H9 (cell line): ENCODE measurements at regions not wholly inside any gene's neighbourhood (a gene's known extent, or its start where the extent isn't known, plus 50 kb on each side); places are given as distances from the start of the nearest gene placed in this dataset.
"Not testable (repeated sequence)": the region's sequence is repeated elsewhere in the genome, so short reads cannot be mapped to it uniquely, and the experiment has no call there.

ENCODE experiments used
- DNase-seq: peaks from one replicate; pipeline ENCODE4 v3.0.0-alpha.2; 2017
- H2AFZ ChIP-seq: one replicate; pipeline ENCODE4 v1.6.1; 2013; ENCODE audit warnings: mild to moderate bottlenecking, low read length, control low read depth, moderate library complexity
- H2AK5ac ChIP-seq: 2 replicates; pipeline ENCODE4 v1.6.1; 2013; ENCODE audit warnings: low read length, control low read depth, mixed read lengths; ENCODE audit not compliant: insufficient read length
- H2BK120ac ChIP-seq: one replicate; pipeline ENCODE4 v1.6.1; 2013; ENCODE audit warnings: low read depth, mild to moderate bottlenecking, low read length, control low read depth, inconsistent platforms; ENCODE audit not compliant: poor library complexity, severe bottlenecking
- H2BK12ac ChIP-seq: 2 replicates; pipeline ENCODE4 v1.6.1; 2013; ENCODE audit warnings: low read length, control low read depth, mixed read lengths, low read depth; ENCODE audit not compliant: insufficient read length
- H2BK15ac ChIP-seq: 2 replicates; pipeline ENCODE4 v1.6.1; 2013; ENCODE audit warnings: low read depth, low read length, control low read depth
- H2BK20ac ChIP-seq: one replicate; pipeline ENCODE4 v1.6.1; 2013; ENCODE audit warnings: low read depth, mild to moderate bottlenecking, low read length, control low read depth, inconsistent platforms; ENCODE audit not compliant: poor library complexity, severe bottlenecking
- H2BK5ac ChIP-seq: 2 replicates; pipeline ENCODE4 v1.6.1; 2013; ENCODE audit warnings: low read length, control low read depth, mixed read lengths; ENCODE audit not compliant: insufficient read length
- H3K14ac ChIP-seq: 2 replicates; pipeline ENCODE4 v1.6.1; 2013; ENCODE audit warnings: low read length, control low read depth; ENCODE audit not compliant: insufficient read depth
- H3K18ac ChIP-seq: 2 replicates; pipeline ENCODE4 v1.6.1; 2013; ENCODE audit warnings: low read depth, mild to moderate bottlenecking, mixed read lengths, low read length, control low read depth; ENCODE audit not compliant: insufficient read length
- H3K23ac ChIP-seq: 2 replicates; pipeline ENCODE4 v1.6.1; 2013; ENCODE audit warnings: low read length, control low read depth, mixed read lengths, low read depth; ENCODE audit not compliant: insufficient read length
- H3K23me2 ChIP-seq: 2 replicates; pipeline ENCODE4 v1.6.1; 2013; ENCODE audit warnings: low read depth, mild to moderate bottlenecking, mixed read lengths, low read length, control low read depth; ENCODE audit not compliant: insufficient read length, poor library complexity, severe bottlenecking
- H3K27ac ChIP-seq: 2 replicates; pipeline ENCODE4 v1.5.1; 2013; ENCODE audit warnings: low read length, control low read depth, mixed read lengths, low read depth; ENCODE audit not compliant: insufficient read length
- H3K27me3 ChIP-seq: 2 replicates; pipeline ENCODE4 v1.6.1; 2013; ENCODE audit warnings: low read length, control low read depth, inconsistent platforms; ENCODE audit not compliant: insufficient read depth
- H3K4ac ChIP-seq: 2 replicates; pipeline ENCODE4 v1.6.1; 2013; ENCODE audit warnings: low read depth, mild to moderate bottlenecking, control low read depth, inconsistent platforms, low read length, moderate library complexity
- H3K4me1 ChIP-seq: 2 replicates; pipeline ENCODE4 v1.6.1; 2013; ENCODE audit warnings: low read length, control low read depth, inconsistent platforms; ENCODE audit not compliant: insufficient read depth
- H3K4me2 ChIP-seq: 2 replicates; pipeline ENCODE4 v1.6.1; 2013; ENCODE audit warnings: low read length, control low read depth, mixed read lengths; ENCODE audit not compliant: insufficient read length, insufficient read depth
- H3K56ac ChIP-seq: 2 replicates; pipeline ENCODE4 v1.6.1; 2013; ENCODE audit warnings: low read depth, mild to moderate bottlenecking, mixed read lengths, low read length, control low read depth; ENCODE audit not compliant: insufficient read length
- H3K79me1 ChIP-seq: 2 replicates; pipeline ENCODE4 v1.6.1; 2013; ENCODE audit warnings: low read depth, mild to moderate bottlenecking, moderate library complexity, low read length, control low read depth, inconsistent platforms; ENCODE audit not compliant: insufficient read depth, poor library complexity, severe bottlenecking
- H3K79me2 ChIP-seq: 2 replicates; pipeline ENCODE4 v1.6.1; 2013; ENCODE audit warnings: low read length, control low read depth, inconsistent platforms; ENCODE audit not compliant: insufficient read depth
- H3K9ac ChIP-seq: 2 replicates; pipeline ENCODE4 v1.6.1; 2013; ENCODE audit warnings: low read length, control low read depth, mixed read lengths; ENCODE audit not compliant: insufficient read length; ENCODE audit errors: extremely low read depth
- H3K9me3 ChIP-seq: one replicate; pipeline ENCODE4 v1.6.1; 2013; ENCODE audit warnings: low read depth, low read length, inconsistent platforms; ENCODE audit not compliant: control insufficient read depth
- H3T11ph ChIP-seq: one replicate; pipeline ENCODE4 v1.6.1; 2013; ENCODE audit warnings: mild to moderate bottlenecking, low read length, control low read depth, inconsistent platforms
- H4K20me1 ChIP-seq: one replicate; pipeline ENCODE4 v1.6.1; 2013; ENCODE audit not compliant: control insufficient read depth, insufficient read length, insufficient read depth
- H4K5ac ChIP-seq: 2 replicates; pipeline ENCODE4 v1.6.1; 2013; ENCODE audit warnings: low read depth, mild to moderate bottlenecking, mixed read lengths, low read length, control low read depth; ENCODE audit not compliant: insufficient read length
- H4K8ac ChIP-seq: replicated peaks from 2 replicates; pipeline ENCODE4 v1.6.1; 2013; ENCODE audit warnings: low read length, control low read depth, mixed read lengths, low read depth; ENCODE audit not compliant: insufficient read length
- H4K91ac ChIP-seq: 2 replicates; pipeline ENCODE4 v1.6.1; 2013; ENCODE audit warnings: low read depth, mild to moderate bottlenecking, moderate library complexity, mixed read lengths, low read length, control low read depth; ENCODE audit not compliant: insufficient read length
- H3K27ac Mint-ChIP-seq, 3 experiments: 2 replicates in 2 of 3; 3 replicates in 1 of 3; pipeline ENCODE4 v1.8.0; 2020 to 2021; ENCODE audit warnings: mixed read lengths in 3 of 3, mild to moderate bottlenecking in 1 of 3, moderate library complexity in 1 of 3
- H3K27me3 Mint-ChIP-seq: 2 replicates; pipeline ENCODE4 v1.8.0; 2021; ENCODE audit warnings: low read depth, mild to moderate bottlenecking, moderate library complexity, mixed read lengths
- H3K36me3 Mint-ChIP-seq, 3 experiments: 2 replicates in 2 of 3; 3 replicates in 1 of 3; pipeline ENCODE4 v1.8.0; 2020 to 2021; ENCODE audit warnings: low read depth in 3 of 3, mixed read lengths in 3 of 3; ENCODE audit not compliant: insufficient read depth in 1 of 3
- H3K4me1 Mint-ChIP-seq, 2 experiments: 2 replicates each; pipeline ENCODE4 v1.8.0; 2020; ENCODE audit warnings: mixed read lengths in 2 of 2
- H3K4me3 Mint-ChIP-seq, 2 experiments: 2 replicates in 1 of 2; 3 replicates in 1 of 2; pipeline ENCODE4 v1.8.0; 2020 to 2021; ENCODE audit warnings: mild to moderate bottlenecking in 2 of 2, mixed read lengths in 2 of 2, moderate library complexity in 1 of 2
- H3K9me3 Mint-ChIP-seq, 2 experiments: 2 replicates in 1 of 2; 3 replicates in 1 of 2; pipeline ENCODE4 v1.8.0; 2020; ENCODE audit warnings: mild to moderate bottlenecking in 2 of 2, mixed read lengths in 2 of 2, moderate library complexity in 1 of 2
- WGBS: extraction: QIAGEN DNeasy Blood & Tissue Kit; methylation state at CpG from one replicate; pipeline ENCODE4 v1.1.7; 2013; ENCODE audit warnings: missing lambda C conversion rate, low lambda C conversion rate, mixed read lengths; ENCODE audit not compliant: insufficient read length; ENCODE audit errors: extremely low coverage; 5-methylcytosine and 5-hydroxymethylcytosine counted together

DNA sequence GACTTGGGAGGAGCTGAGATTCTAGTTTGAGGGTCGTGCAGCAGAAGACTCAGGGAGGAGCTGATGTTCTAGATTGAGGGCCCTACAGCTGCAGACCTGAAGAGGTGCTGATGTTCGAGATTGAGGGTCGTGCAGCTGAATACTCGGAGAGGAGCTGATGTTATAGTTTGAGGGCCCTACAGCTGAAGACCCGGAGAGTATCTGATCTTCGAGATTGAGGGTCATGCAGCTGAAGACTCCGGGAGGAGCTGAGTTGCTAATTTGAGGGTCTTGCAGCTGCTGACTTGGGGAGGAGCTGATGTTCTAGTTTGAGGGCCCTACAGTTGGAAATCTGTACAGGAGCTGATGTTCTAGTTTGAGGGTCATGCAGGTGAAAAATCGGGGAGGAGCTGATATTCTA is 62.1 kb upstream of the APOD start:
- H2BK120ac ChIP-seq, H2AK5ac ChIP-seq, H3K9ac ChIP-seq, H3K23ac ChIP-seq, H2BK15ac ChIP-seq, H3K23me2 ChIP-seq, H4K20me1 ChIP-seq, H3K4me3 Mint-ChIP-seq, H3K9me3 ChIP-seq, H2BK12ac ChIP-seq, H3K4ac ChIP-seq, H3K27me3 Mint-ChIP-seq, H3K4me1 Mint-ChIP-seq, H3K4me1 ChIP-seq, H3T11ph ChIP-seq, H2BK5ac ChIP-seq, H3K27me3 ChIP-seq, H3K79me2 ChIP-seq, H3K18ac ChIP-seq, H3K14ac ChIP-seq, H3K27ac ChIP-seq, H2AFZ ChIP-seq, H3K4me2 ChIP-seq, H3K79me1 ChIP-seq, H4K5ac ChIP-seq, H3K56ac ChIP-seq, H2BK20ac ChIP-seq, H4K91ac ChIP-seq, H4K8ac ChIP-seq, DNase-seq: not testable (repeated sequence)
- peaks cover 26 to 32% of the 10 kb centered on the region in 2 experiments for H3K9me3 Mint-ChIP-seq
- no CpG with 5 or more reads among the region's 8 CpGs for WGBS
- peaks cover 38 to 48% (median 40%) of the 10 kb centered on the region in 3 experiments for H3K36me3 Mint-ChIP-seq
- H3K27ac Mint-ChIP-seq, result peak overlapping the region in 1 of 3 experiments; percentile 27; a peak in 1 of 7 replicates

DNA sequence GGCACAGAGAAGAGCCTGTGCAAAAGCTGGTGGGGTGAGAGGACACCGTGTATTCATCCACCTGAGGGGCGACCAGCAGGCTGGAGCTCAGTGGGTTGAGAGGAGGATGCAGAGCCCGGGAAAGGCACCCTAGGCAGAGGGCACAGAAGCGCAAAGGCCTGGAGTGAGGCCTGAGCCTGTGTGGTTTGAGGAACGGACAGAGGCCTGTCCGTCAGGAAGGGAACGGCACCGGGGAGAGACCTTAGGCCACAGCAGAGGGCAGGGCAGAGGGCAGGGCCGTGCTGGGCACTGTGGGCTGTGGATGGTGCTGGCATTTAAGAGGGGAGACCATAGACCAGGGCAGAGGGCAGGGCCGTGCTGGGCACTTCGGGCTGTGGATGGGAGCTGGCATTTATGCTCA is 59.5 kb upstream of the APOD start:
- not testable (repeated sequence) for H3K4me1 ChIP-seq, H4K91ac ChIP-seq, H4K8ac ChIP-seq, H3K4ac ChIP-seq, H3K18ac ChIP-seq, H3K9ac ChIP-seq, H2AK5ac ChIP-seq, H3K56ac ChIP-seq, H2BK5ac ChIP-seq, DNase-seq, H3K27ac ChIP-seq, H3K27me3 Mint-ChIP-seq, H2BK12ac ChIP-seq, H3K27ac Mint-ChIP-seq, H3K23ac ChIP-seq, H2BK15ac ChIP-seq, H3K79me1 ChIP-seq, H2AFZ ChIP-seq, H4K5ac ChIP-seq, H4K20me1 ChIP-seq, H2BK20ac ChIP-seq, H3K14ac ChIP-seq, H3K4me1 Mint-ChIP-seq, H3K4me3 Mint-ChIP-seq, H3K9me3 ChIP-seq, H3T11ph ChIP-seq, H3K27me3 ChIP-seq, H3K4me2 ChIP-seq, H2BK120ac ChIP-seq, H3K79me2 ChIP-seq, H3K23me2 ChIP-seq
- no CpG with 5 or more reads among the region's 11 CpGs for WGBS
- peaks cover 26 to 32% of the 10 kb centered on the region in 2 experiments for H3K9me3 Mint-ChIP-seq
- peaks cover 36 to 45% (median 41%) of the 10 kb centered on the region in 3 experiments for H3K36me3 Mint-ChIP-seq
